Psoas muscle (tissue), 7 donors: ENCODE measurements at regions not wholly inside any gene's neighbourhood (a gene's known extent, or its start where the extent isn't known, plus 50 kb on each side); places are given as distances from the start of the nearest gene placed in this dataset.

Source experiments
- ATAC-seq, 4 donors: fragments of 200-7000 bp; cut with Tn5 transposase; one replicate each; pipeline ENCODE4 v1.9.1; 2020; ENCODE audit warnings: moderate library complexity in 3 of 4, mild to moderate bottlenecking in 2 of 4
- DNase-seq, 2 donors: peaks; one replicate each; pipeline ENCODE4 v3.0.0-alpha.2; 2020
- H3K27ac ChIP-seq: fragments of 200-600 bp; one replicate; pipeline ENCODE4 v1.8.0; 2022
- H3K27me3 ChIP-seq, 3 donors: fragments of 200-600 bp in 1 of 3; one replicate each; pipeline versions ENCODE4 v1.6.1 to v1.8.0; 2013 to 2022; ENCODE audit warnings: low read length in 2 of 3, mild to moderate bottlenecking in 2 of 3, moderate library complexity in 1 of 3; ENCODE audit not compliant: insufficient read depth in 3 of 3
- H3K36me3 ChIP-seq, 2 donors: fragments of 200-600 bp in 1 of 2; one replicate each; pipeline versions ENCODE4 v1.6.1 to v1.8.0; 2013 to 2022; ENCODE audit warnings: low read depth in 1 of 2, mild to moderate bottlenecking in 1 of 2, moderate library complexity in 1 of 2; ENCODE audit not compliant: insufficient read depth in 1 of 2
- H3K4me1 ChIP-seq: fragments of 200-600 bp; one replicate; pipeline ENCODE4 v1.8.0; 2022
- H3K4me3 ChIP-seq: fragments of 200-600 bp; one replicate; pipeline ENCODE4 v1.8.0; 2022; ENCODE audit warnings: mild to moderate bottlenecking
- H3K9me3 ChIP-seq: fragments of 200-600 bp; one replicate; pipeline ENCODE4 v1.8.0; 2022
- CTCF ChIP-seq: fragments of 200-600 bp; IDR thresholded peaks from one replicate; pipeline ENCODE4 v1.8.0; 2022; ENCODE audit warnings: antibody characterized with exemption
- WGBS, 3 donors: extraction: QIAGEN DNeasy Blood & Tissue Kit; methylation state at CpG; one replicate each; pipeline versions ENCODE4 v1.1.6 to v1.1.7; 2013; 5-methylcytosine and 5-hydroxymethylcytosine counted together
- intact Hi-C, 2 donors: fragments of 100-400 bp; cut with DNase I; formaldehyde crosslinking; loops; one replicate each; pipeline versions ENCODE4 v1.11.0 to v1.14.2; 2022
- donor health status: healthy with polysubstance abuse.
- donor health status: DM: no; HTN: no; CAD: no; lungs with moderate emphysema.
- donor health status: Bipolar disorder and iron deficiency.
- donor health status: healthy.
- donor health status: DM: yes; HTN: yes; CAD: no.
- donor health status: DM: no; HTN: no; CAD: no.
- donor health status: DM: yes; HTN: yes; CAD: no.

- Histone ChIP-seq H3K9me3 (no peaks in the 10 kb centered on the region), H3K4me1 (no peaks in the 10 kb centered on the region), H3K27me3 (no peaks in the 10 kb centered on the region), H3K4me3 (no peak overlapping the region), H3K27ac (no peak overlapping the region), H3K36me3 (no peaks in the 10 kb centered on the region)
- DNase-seq, result no peak
- no peak for TF ChIP-seq CTCF
- whole genome bisulfite sequencing, 3 donors, result 11 to 23% (median 18%) methylated on average over 1 of the region's 1 CpG
- intact Hi-C loops, result no loop called here
- ATAC-seq, result no peak
Observed at GRCh38 chr5:20359377-20359776, 371.4 kb upstream of the CDH18 start.

- DNase-seq, result no peak
- 77 to 85% (median 78%) methylated on average over 3 of the region's 3 CpGs for WGBS, 3 donors
- no peaks in the 10 kb centered on the region for H3K4me1 ChIP-seq
- H3K27ac ChIP-seq, result no peak overlapping the region
- H3K9me3 ChIP-seq, result no peaks in the 10 kb centered on the region
- H3K36me3 ChIP-seq, result no peaks in the 10 kb centered on the region
- TF ChIP-seq CTCF, result no peak
- H3K4me3 ChIP-seq, result no peak overlapping the region
- intact Hi-C loops, result no loop called here
- H3K27me3 ChIP-seq, result no peaks in the 10 kb centered on the region
- no peak for ATAC-seq
Observed at GRCh38 chr5:20353499-20353898, 365.5 kb upstream of the CDH18 start.

- H3K4me3 ChIP-seq, result no peak overlapping the region
- H3K27me3 ChIP-seq, result no peaks in the 10 kb centered on the region
- no peaks in the 10 kb centered on the region for H3K9me3 ChIP-seq
- ATAC-seq, result no peak
- no peak for DNase-seq
- no peak overlapping the region for H3K27ac ChIP-seq
- no peaks in the 10 kb centered on the region for H3K36me3 ChIP-seq
- intact Hi-C loops, result no loop called here
- WGBS, 3 donors, result 80 to 86% (median 81%) methylated on average over 3 of the region's 3 CpGs
- no peaks in the 10 kb centered on the region for H3K4me1 ChIP-seq
- no peak for TF ChIP-seq CTCF
Observed at GRCh38 chr5:20351849-20352248, 363.8 kb upstream of the CDH18 start.

GRCh38 chr5:20348321-20348720 is 360.3 kb upstream of the CDH18 start:
- intact Hi-C loops, result no loop called here
- Histone ChIP-seq H3K9me3 (no peaks in the 10 kb centered on the region), H3K36me3 (no peaks in the 10 kb centered on the region), H3K27me3 (no peaks in the 10 kb centered on the region), H3K4me3 (no peak overlapping the region), H3K27ac (no peak overlapping the region), H3K4me1 (no peaks in the 10 kb centered on the region)
- DNase-seq (no peak), ATAC-seq (no peak)
- no peak for TF ChIP-seq CTCF
- 39 to 64% (median 53%) methylated on average over 1 of the region's 1 CpG for WGBS, 3 donors

GRCh38 chr5:20347334-20347733 is 359.3 kb upstream of the CDH18 start:
- Histone ChIP-seq H3K9me3 (no peaks in the 10 kb centered on the region), H3K36me3 (no peaks in the 10 kb centered on the region), H3K27me3 (no peaks in the 10 kb centered on the region), H3K4me3 (no peak overlapping the region), H3K4me1 (no peaks in the 10 kb centered on the region), H3K27ac (no peak overlapping the region)
- ATAC-seq, result no peak
- no peak for TF ChIP-seq CTCF
- 82 to 87% (median 87%) methylated on average over 2 of the region's 2 CpGs for WGBS, 3 donors
- intact Hi-C loops, result no loop called here
- DNase-seq, result no peak
